ENCODE measurements at regions not wholly inside any gene's neighbourhood (a gene's known extent, or its start where the extent isn't known, plus 50 kb on each side); places are given as distances from the start of the nearest gene placed in this dataset.

- TF ChIP-seq, protein P1, sequence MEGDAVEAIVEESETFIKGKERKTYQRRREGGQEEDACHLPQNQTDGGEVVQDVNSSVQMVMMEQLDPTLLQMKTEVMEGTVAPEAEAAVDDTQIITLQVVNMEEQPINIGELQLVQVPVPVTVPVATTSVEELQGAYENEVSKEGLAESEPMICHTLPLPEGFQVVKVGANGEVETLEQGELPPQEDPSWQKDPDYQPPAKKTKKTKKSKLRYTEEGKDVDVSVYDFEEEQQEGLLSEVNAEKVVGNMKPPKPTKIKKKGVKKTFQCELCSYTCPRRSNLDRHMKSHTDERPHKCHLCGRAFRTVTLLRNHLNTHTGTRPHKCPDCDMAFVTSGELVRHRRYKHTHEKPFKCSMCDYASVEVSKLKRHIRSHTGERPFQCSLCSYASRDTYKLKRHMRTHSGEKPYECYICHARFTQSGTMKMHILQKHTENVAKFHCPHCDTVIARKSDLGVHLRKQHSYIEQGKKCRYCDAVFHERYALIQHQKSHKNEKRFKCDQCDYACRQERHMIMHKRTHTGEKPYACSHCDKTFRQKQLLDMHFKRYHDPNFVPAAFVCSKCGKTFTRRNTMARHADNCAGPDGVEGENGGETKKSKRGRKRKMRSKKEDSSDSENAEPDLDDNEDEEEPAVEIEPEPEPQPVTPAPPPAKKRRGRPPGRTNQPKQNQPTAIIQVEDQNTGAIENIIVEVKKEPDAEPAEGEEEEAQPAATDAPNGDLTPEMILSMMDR (conservative IDR thresholded peaks at IDR 0.05; ENCODE audit: low read depth, low read length) = no peak
- TF ChIP-seq EZH2 (IDR thresholded peaks at IDR 0.05; ENCODE audit: low read length, unreplicated experiment) = no peak
These were observed 189.1 kb downstream of the SHOX start for GRCh38 chrX:819684-820083.

All from PC-3 (cell line).